Transverse colon (tissue), 4 donors: ENCODE measurements at regions not wholly inside any gene's neighbourhood (a gene's known extent, or its start where the extent isn't known, plus 50 kb on each side); places are given as distances from the start of the nearest gene placed in this dataset.

ENCODE experiments used
- CTCF ChIP-seq, 5 experiments: fragments of 200-600 bp in 3 of 5; fragments of 450-650 bp in 2 of 5; sonication (generic) in 3 of 5; IDR thresholded peaks; 1 replicate in 2 of 5; 2 replicates in 3 of 5; pipeline ENCODE4 v1.5.1; 2016 to 2017; ENCODE audit warnings: antibody characterized with exemption in 5 of 5, inconsistent platforms in 3 of 5, mild to moderate bottlenecking in 2 of 5, moderate library complexity in 1 of 5
- EP300 ChIP-seq: sonication (generic); formaldehyde crosslinking; IDR thresholded peaks from one replicate; pipeline ENCODE4 v1.6.1; 2017; ENCODE audit warnings: antibody characterized with exemption, low read depth
- POLR2A ChIP-seq: fragments of 450-650 bp; IDR thresholded peaks from one replicate; pipeline ENCODE4 v1.6.1; 2016; ENCODE audit warnings: antibody characterized with exemption, mild to moderate bottlenecking, moderate library complexity
- POLR2AphosphoS5 ChIP-seq, 3 donors: sonication (generic); formaldehyde crosslinking; IDR thresholded peaks; one replicate each; pipeline ENCODE4 v1.6.1; 2016; ENCODE audit warnings: antibody characterized with exemption in 3 of 3

- no peak for TF ChIP-seq CTCF (IDR thresholded peaks at IDR 0.05)
- TF ChIP-seq POLR2A, result no peak
- no peak for TF ChIP-seq POLR2AphosphoS5 (IDR thresholded peaks at IDR 0.05)
- no peak for TF ChIP-seq EP300
Observed at GRCh38 chr15:45855907-45856579, 221.2 kb downstream of the SQOR start.
